Caco-2 (cell line): ENCODE measurements at regions not wholly inside any gene's neighbourhood (a gene's known extent, or its start where the extent isn't known, plus 50 kb on each side); places are given as distances from the start of the nearest gene placed in this dataset.

ENCODE experiments used
- BruUV-seq: library from RNA; stranded (reverse); fragments of 400-500 nt; replicated peaks from 2 replicates; lab custom pipeline; 2021; lab: Mats Ljungman, UMichigan
- CTCF ChIA-PET: fragments of 300-600 bp; sonication (Branson Sonifier 250); formaldehyde crosslinking; loops from one replicate; lab custom pipeline; 2022; ENCODE audit warnings: antibody characterized with exemption; lab: Charles Lee
- POLR2A ChIA-PET: fragments of 300-600 bp; sonication (Branson Sonifier 250); formaldehyde crosslinking; loops from one replicate; lab custom pipeline; 2022; ENCODE audit warnings: antibody characterized with exemption; lab: Charles Lee
- DNase-seq, 2 experiments: peaks; one replicate each; pipeline versions ENCODE4 v3.0.0 to v3.0.0-alpha.2; 2020 to 2022
- H3K27me3 ChIP-seq: replicated peaks from 2 replicates; pipeline ENCODE4 v1.6.0; 2011; ENCODE audit warnings: low read length; ENCODE audit not compliant: control insufficient read depth, insufficient read depth
- H3K36me3 ChIP-seq: 2 replicates; pipeline ENCODE4 v1.5.1; 2011; ENCODE audit warnings: low read length; ENCODE audit not compliant: control insufficient read depth, insufficient read depth
- H3K4me1 ChIP-seq: fragments of 250-450 bp; sonication (Bioruptor Pico); 2 replicates; pipeline ENCODE4 v1.5.1; 2020; ENCODE audit warnings: mild to moderate bottlenecking
- H3K4me3 ChIP-seq: 2 replicates; pipeline ENCODE4 v1.5.1; 2011; ENCODE audit warnings: low read depth, mild to moderate bottlenecking, control low read depth, low read length
- H3K9me3 ChIP-seq: fragments of 250-450 bp; sonication (Bioruptor Pico); 2 replicates; pipeline ENCODE4 v1.5.1; 2020; ENCODE audit warnings: mild to moderate bottlenecking, moderate library complexity
- H3K27ac Mint-ChIP-seq: one replicate; pipeline ENCODE4 v1.8.0; 2022; ENCODE audit warnings: mixed read lengths; ENCODE audit not compliant: unreplicated experiment
- H3K27me3 Mint-ChIP-seq: one replicate; pipeline ENCODE4 v1.8.0; 2022; ENCODE audit warnings: mixed read lengths; ENCODE audit not compliant: insufficient read depth, unreplicated experiment
- H3K36me3 Mint-ChIP-seq: one replicate; pipeline ENCODE4 v1.8.0; 2022; ENCODE audit warnings: mild to moderate bottlenecking, mixed read lengths; ENCODE audit not compliant: insufficient read depth, unreplicated experiment
- H3K4me1 Mint-ChIP-seq: one replicate; pipeline ENCODE4 v1.8.0; 2022; ENCODE audit warnings: low read depth, mixed read lengths; ENCODE audit not compliant: unreplicated experiment
- H3K4me3 Mint-ChIP-seq: one replicate; pipeline ENCODE4 v1.8.0; 2022; ENCODE audit warnings: mild to moderate bottlenecking, moderate library complexity, mixed read lengths; ENCODE audit not compliant: unreplicated experiment
- H3K9me3 Mint-ChIP-seq: one replicate; pipeline ENCODE4 v1.8.0; 2022; ENCODE audit warnings: mixed read lengths; ENCODE audit not compliant: unreplicated experiment
- CTCF ChIP-seq, 2 experiments: fragments of 200-600 bp in 1 of 2; IDR thresholded peaks; 1 replicate in 1 of 2; 2 replicates in 1 of 2; pipeline versions ENCODE4 v1.5.1 to v1.8.0; 2011 to 2022; ENCODE audit warnings: antibody characterized with exemption in 1 of 2, control low read depth in 1 of 2, inconsistent platforms in 1 of 2, low read depth in 1 of 2, low read length in 1 of 2, mild to moderate bottlenecking in 1 of 2, moderate library complexity in 1 of 2; ENCODE audit not compliant: insufficient read depth in 1 of 2, severe bottlenecking in 1 of 2, unreplicated experiment in 1 of 2
- intact Hi-C: fragments of 100-400 bp; cut with micrococcal nuclease; formaldehyde crosslinking; loops from one replicate; pipeline ENCODE4 v1.10.0; 2022; ENCODE audit not compliant: unreplicated experiment

DNA sequence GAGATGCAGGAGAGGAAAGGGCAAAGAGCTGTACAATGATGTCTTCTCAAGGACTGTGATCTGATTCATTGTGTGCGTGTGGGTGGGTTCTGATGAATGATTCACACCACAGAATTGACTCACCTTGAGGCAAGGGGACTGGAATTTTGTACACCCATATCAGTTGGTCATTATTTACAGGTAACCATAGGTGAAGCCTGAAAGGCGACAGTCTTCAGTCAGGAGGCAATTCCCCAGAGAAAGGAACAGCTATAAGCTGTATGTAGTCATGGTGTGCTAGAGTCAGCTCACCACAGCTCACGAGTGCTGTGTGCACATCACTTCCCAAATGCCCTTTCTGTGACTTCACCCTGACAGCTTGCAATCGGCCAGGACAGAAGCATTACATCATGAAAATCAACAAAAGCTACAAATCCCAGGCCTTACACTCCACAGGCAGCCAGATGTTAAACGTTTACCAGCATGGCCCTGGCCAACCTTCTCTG is 87.6 kb upstream of the RPS23 start:
- Histone ChIP-seq H3K36me3 (no peaks in the 10 kb centered on the region), H3K9me3 (no peaks in the 10 kb centered on the region), H3K4me3 (no peak overlapping the region), H3K4me1 (no peaks in the 10 kb centered on the region; the same call in 1 of the 2 replicates), H3K27me3 (no peaks in the 10 kb centered on the region)
- BruUV-seq = no TSS peak
- no peak for DNase-seq
- Mint-ChIP-seq H3K9me3 (no peaks in the 10 kb centered on the region), H3K36me3 (no peaks in the 10 kb centered on the region), H3K27me3 (no peaks in the 10 kb centered on the region), H3K4me1 (peaks cover 9% of the 10 kb centered on the region), H3K27ac (no peak overlapping the region), H3K4me3 (no peak overlapping the region)
- ChIA-PET POLR2A (no interaction called here), CTCF (no interaction called here)
- intact Hi-C loops = no loop called here
- no peak for TF ChIP-seq CTCF (IDR thresholded peaks at IDR 0.05; ENCODE audit: insufficient read depth in 1 of 2, low read depth in 1 of 2, low read length in 1 of 2, severe bottlenecking in 1 of 2, unreplicated experiment in 1 of 2)

GRCh38 chr5:82365026-82365425 is 86.9 kb upstream of the RPS23 start:
- no peak for TF ChIP-seq CTCF (IDR thresholded peaks at IDR 0.05; ENCODE audit: insufficient read depth in 1 of 2, low read depth in 1 of 2, low read length in 1 of 2, severe bottlenecking in 1 of 2, unreplicated experiment in 1 of 2)
- no TSS peak for BruUV-seq
- no peak overlapping the region for H3K4me3 Mint-ChIP-seq
- no peaks in the 10 kb centered on the region for H3K9me3 Mint-ChIP-seq
- H3K9me3 ChIP-seq = no peaks in the 10 kb centered on the region
- ChIA-PET POLR2A (no interaction called here), CTCF (interaction anchor here (0.6 to 1.1 kb wide), 4 partner anchors 12 to 1108 kb away, joined by 3 to 4 read pairs (median 4); no protein-coding TSS in a partner anchor)
- peaks cover 9% of the 10 kb centered on the region for H3K4me1 Mint-ChIP-seq
- H3K27me3 Mint-ChIP-seq = no peaks in the 10 kb centered on the region
- no peaks in the 10 kb centered on the region for H3K36me3 ChIP-seq
- intact Hi-C loops = no loop called here
- no peak overlapping the region for H3K27ac Mint-ChIP-seq
- H3K36me3 Mint-ChIP-seq = no peaks in the 10 kb centered on the region
- no peak overlapping the region for H3K4me3 ChIP-seq
- H3K27me3 ChIP-seq = no peaks in the 10 kb centered on the region
- DNase-seq = no peak
- H3K4me1 ChIP-seq = no peaks in the 10 kb centered on the region; the same call in 1 of the 2 replicates

DNA sequence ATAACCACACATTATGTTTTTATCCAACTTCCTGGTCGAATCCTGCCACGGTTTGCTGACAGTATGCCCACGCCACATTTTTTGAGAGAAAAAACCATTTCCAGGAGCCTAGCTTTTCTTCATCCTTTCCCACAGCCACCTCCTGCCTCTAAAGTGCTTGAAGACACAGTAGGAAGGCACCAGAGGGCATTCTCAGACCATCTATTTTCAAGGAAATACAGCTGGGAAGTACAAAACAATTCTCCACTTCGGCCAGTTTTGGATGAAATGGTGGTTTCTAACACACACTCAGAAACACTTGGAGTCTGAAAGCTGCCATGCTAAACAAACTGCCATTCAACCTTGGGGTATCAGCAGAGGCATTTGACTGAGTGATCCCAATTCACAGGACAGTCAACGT is 86.3 kb upstream of the RPS23 start:
- POLR2A ChIA-PET = no interaction called here
- H3K4me3 Mint-ChIP-seq = no peak overlapping the region
- no peaks in the 10 kb centered on the region for H3K36me3 Mint-ChIP-seq
- H3K27ac Mint-ChIP-seq = no peak overlapping the region
- Histone ChIP-seq H3K27me3 (no peaks in the 10 kb centered on the region), H3K4me1 (no peaks in the 10 kb centered on the region; the same call in 1 of the 2 replicates), H3K4me3 (no peak overlapping the region), H3K9me3 (no peaks in the 10 kb centered on the region), H3K36me3 (no peaks in the 10 kb centered on the region)
- CTCF ChIA-PET = interaction anchor here (0.9 to 1.1 kb wide), 3 partner anchors 25 to 1109 kb away, joined by 3 to 4 read pairs (median 3); no protein-coding TSS in a partner anchor
- intact Hi-C loops = loop anchor here (1.0 kb wide), 1 partner anchor 23 kb away; no protein-coding TSS in a partner anchor
- no TSS peak for BruUV-seq
- no peaks in the 10 kb centered on the region for H3K9me3 Mint-ChIP-seq
- peak in 1 of 2 experiments; percentile 26 for DNase-seq
- peaks cover 9% of the 10 kb centered on the region for H3K4me1 Mint-ChIP-seq
- H3K27me3 Mint-ChIP-seq = no peaks in the 10 kb centered on the region
- peak in 1 of 2 experiments; percentile 40 for TF ChIP-seq CTCF (IDR thresholded peaks at IDR 0.05; ENCODE audit: insufficient read depth in 1 of 2, low read depth in 1 of 2, low read length in 1 of 2, severe bottlenecking in 1 of 2, unreplicated experiment in 1 of 2)
